PC-3 (cell line): ENCODE measurements at regions not wholly inside any gene's neighbourhood (a gene's known extent, or its start where the extent isn't known, plus 50 kb on each side); places are given as distances from the start of the nearest gene placed in this dataset.

Experiments used
- ATAC-seq: fragments of 200-7000 bp; cut with Tn5 transposase; 2 replicates; pipeline ENCODE4 v1.9.1; 2020; ENCODE audit warnings: mild to moderate bottlenecking, moderate library complexity
- BruUV-seq: library from RNA; stranded (reverse); fragments of 400-500 nt; replicated peaks from 2 replicates; lab custom pipeline; 2021; lab: Mats Ljungman, UMichigan
- CTCF ChIA-PET: fragments of 300-600 bp; sonication (Branson Sonifier 250); formaldehyde crosslinking; loops from one replicate; lab custom pipeline; 2022; ENCODE audit warnings: antibody characterized with exemption; lab: Charles Lee
- POLR2A ChIA-PET: fragments of 300-600 bp; sonication (Branson Sonifier 250); formaldehyde crosslinking; loops from one replicate; lab custom pipeline; 2022; ENCODE audit warnings: antibody characterized with exemption; ENCODE audit not compliant: unreplicated experiment; lab: Charles Lee
- DNase-seq: peaks from one replicate; pipeline ENCODE4 v3.0.0-alpha.2; 2015
- H2AFZ ChIP-seq: fragments of 300-600 bp; sonication (generic); 2 replicates; pipeline ENCODE4 v1.6.0; 2016; ENCODE audit warnings: antibody characterized with exemption, low read length
- H3F3A ChIP-seq: fragments of 300-600 bp; sonication (generic); one replicate; pipeline ENCODE4 v1.6.0; 2017; ENCODE audit warnings: antibody characterized with exemption, low read length, control low read depth, mild to moderate bottlenecking; ENCODE audit not compliant: unreplicated experiment
- H3K27ac ChIP-seq: fragments of 300-600 bp; sonication (generic); 2 replicates; pipeline ENCODE4 v1.5.1; 2016; ENCODE audit warnings: mild to moderate bottlenecking, low read length
- H3K27me3 ChIP-seq: fragments of 300-600 bp; sonication (generic); 2 replicates; pipeline ENCODE4 v1.6.1; 2016; ENCODE audit warnings: low read length, mixed read lengths
- H3K36me3 ChIP-seq: fragments of 300-600 bp; sonication (generic); 2 replicates; pipeline ENCODE4 v1.6.1; 2016; ENCODE audit warnings: low read depth, mixed run types, low read length, mixed read lengths
- H3K4me1 ChIP-seq: fragments of 300-600 bp; sonication (generic); 2 replicates; pipeline ENCODE4 v1.5.1; 2016; ENCODE audit warnings: low read length; ENCODE audit not compliant: insufficient read depth
- H3K4me2 ChIP-seq: fragments of 300-600 bp; sonication (generic); 2 replicates; pipeline ENCODE4 v1.6.0; 2016; ENCODE audit warnings: low read length
- H3K4me3 ChIP-seq: fragments of 300-600 bp; sonication (generic); 2 replicates; pipeline ENCODE4 v1.5.1; 2016; ENCODE audit warnings: mild to moderate bottlenecking, low read length, mixed read lengths
- H3K79me2 ChIP-seq: fragments of 300-600 bp; sonication (generic); 2 replicates; pipeline ENCODE4 v1.6.1; 2017; ENCODE audit warnings: low read length, mixed read lengths
- H3K9ac ChIP-seq: fragments of 300-600 bp; sonication (generic); 2 replicates; pipeline ENCODE4 v1.6.0; 2016; ENCODE audit warnings: mild to moderate bottlenecking, low read length
- H3K9me2 ChIP-seq: fragments of 300-600 bp; sonication (generic); replicated peaks from 2 replicates; pipeline ENCODE4 v1.6.1; 2016; ENCODE audit warnings: mixed run types, low read length, mixed read lengths
- H3K9me3 ChIP-seq: fragments of 300-600 bp; sonication (generic); 2 replicates; pipeline ENCODE4 v1.6.1; 2016; ENCODE audit warnings: low read length, mixed read lengths
- H4K20me1 ChIP-seq: fragments of 300-600 bp; sonication (generic); 2 replicates; pipeline ENCODE4 v1.6.1; 2016; ENCODE audit warnings: low read length, mixed read lengths
- CTCF ChIP-seq: fragments of 300-600 bp; sonication (generic); conservative IDR thresholded peaks from 2 replicates; pipeline ENCODE4 v1.5.1; 2017; ENCODE audit warnings: antibody characterized with exemption, low read depth, mild to moderate bottlenecking, low read length
- EZH2 ChIP-seq: fragments of 300-600 bp; sonication (generic); IDR thresholded peaks from one replicate; pipeline ENCODE4 v1.6.1; 2017; ENCODE audit warnings: antibody characterized with exemption, mild to moderate bottlenecking, low read length; ENCODE audit not compliant: unreplicated experiment
- EZH2phosphoT487 ChIP-seq: fragments of 300-600 bp; sonication (generic); IDR thresholded peaks from 2 replicates; pipeline ENCODE4 v1.6.1; 2018; ENCODE audit warnings: mild to moderate bottlenecking, antibody characterized with exemption, low read length, borderline replicate concordance
- intact Hi-C: fragments of 100-400 bp; cut with micrococcal nuclease; formaldehyde crosslinking; loops from 2 replicates; pipeline ENCODE4 v1.9.0; 2023

- H3K79me2 ChIP-seq, result no peaks in the 10 kb centered on the region
- H3K9me3 ChIP-seq, result no peaks in the 10 kb centered on the region
- no peak for TF ChIP-seq EZH2phosphoT487
- TF ChIP-seq EZH2, result no peak
- TF ChIP-seq CTCF, result no peak
- CTCF ChIA-PET, result no interaction called here
- no peak overlapping the region for H3K4me2 ChIP-seq
- H3K4me1 ChIP-seq, result no peaks in the 10 kb centered on the region
- no peak overlapping the region for H3K27ac ChIP-seq
- H3K9ac ChIP-seq, result no peak overlapping the region
- H3K4me3 ChIP-seq, result no peak overlapping the region
- no peaks in the 10 kb centered on the region for H3F3A ChIP-seq
- H3K9me2 ChIP-seq, result no peaks in the 10 kb centered on the region
- DNase-seq (no peak), ATAC-seq (no peak)
- BruUV-seq, result no TSS peak
- no peak overlapping the region for H2AFZ ChIP-seq
- no peaks in the 10 kb centered on the region for H3K36me3 ChIP-seq
- intact Hi-C loops, result no loop called here
- POLR2A ChIA-PET, result no interaction called here
- peaks cover 53% of the 10 kb centered on the region for H3K27me3 ChIP-seq
- H4K20me1 ChIP-seq, result no peaks in the 10 kb centered on the region
Observed at GRCh38 chr13:26831336-26831908, 70.8 kb upstream of the GPR12 start.

- Histone ChIP-seq H3K36me3 (no peaks in the 10 kb centered on the region), H3K9ac (no peak overlapping the region), H2AFZ (no peak overlapping the region), H3K9me2 (no peaks in the 10 kb centered on the region), H3K4me1 (no peaks in the 10 kb centered on the region), H3K4me2 (no peak overlapping the region), H3K27ac (no peak overlapping the region), H4K20me1 (no peaks in the 10 kb centered on the region), H3K27me3 (peaks cover 44% of the 10 kb centered on the region), H3K9me3 (no peaks in the 10 kb centered on the region), H3K79me2 (no peaks in the 10 kb centered on the region), H3K4me3 (no peak overlapping the region), H3F3A (no peaks in the 10 kb centered on the region)
- no TSS peak for BruUV-seq
- no peak for ATAC-seq
- no peak for TF ChIP-seq CTCF
- TF ChIP-seq EZH2, result no peak
- TF ChIP-seq EZH2phosphoT487, result no peak
- no peak for DNase-seq
- CTCF ChIA-PET, result no interaction called here
- intact Hi-C loops, result no loop called here
- POLR2A ChIA-PET, result no interaction called here
Observed at GRCh38 chr13:26829716-26830115, 69.1 kb upstream of the GPR12 start.

- DNase-seq (no peak), ATAC-seq (no peak)
- POLR2A ChIA-PET, result no interaction called here
- no peak overlapping the region for H3K4me2 ChIP-seq
- CTCF ChIA-PET, result no interaction called here
- H2AFZ ChIP-seq, result no peak overlapping the region
- no peaks in the 10 kb centered on the region for H3K4me1 ChIP-seq
- H3K27me3 ChIP-seq, result peaks cover 61% of the 10 kb centered on the region
- H3K9ac ChIP-seq, result no peak overlapping the region
- no peaks in the 10 kb centered on the region for H4K20me1 ChIP-seq
- no peaks in the 10 kb centered on the region for H3K9me2 ChIP-seq
- intact Hi-C loops, result no loop called here
- H3K79me2 ChIP-seq, result no peaks in the 10 kb centered on the region
- no peak overlapping the region for H3K27ac ChIP-seq
- no peak for TF ChIP-seq EZH2
- no peak for TF ChIP-seq EZH2phosphoT487
- no peak for TF ChIP-seq CTCF
- no peaks in the 10 kb centered on the region for H3K36me3 ChIP-seq
- no peaks in the 10 kb centered on the region for H3F3A ChIP-seq
- H3K9me3 ChIP-seq, result no peaks in the 10 kb centered on the region
- BruUV-seq, result no TSS peak
- no peak overlapping the region for H3K4me3 ChIP-seq
Observed at GRCh38 chr13:26824581-26824980, 64.0 kb upstream of the GPR12 start.
